ENCODE measurements at regions not wholly inside any gene's neighbourhood (a gene's known extent, or its start where the extent isn't known, plus 50 kb on each side); places are given as distances from the start of the nearest gene placed in this dataset.

DNA sequence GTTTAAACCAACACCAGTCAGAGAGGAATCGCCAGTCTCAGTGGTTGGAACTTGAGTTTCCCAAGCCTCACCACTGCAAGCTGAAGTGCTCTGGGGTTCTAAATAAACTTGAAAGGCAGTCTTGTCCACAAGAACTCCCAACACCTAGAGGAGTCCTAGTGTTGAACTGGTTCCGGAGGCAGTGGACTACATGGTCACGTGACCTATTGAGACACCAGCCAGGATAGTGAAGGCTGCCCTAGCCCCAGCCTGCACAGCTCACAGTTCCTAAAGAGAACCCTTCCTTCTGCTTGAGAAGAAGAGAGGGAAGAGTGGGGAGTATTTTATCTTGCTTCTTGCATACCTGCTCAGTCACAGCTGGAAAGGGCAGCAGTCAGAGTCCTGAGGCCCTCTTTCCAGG, 1012.7 kb upstream of the ADGRL3 start:
- ChIA-PET CTCF (no interaction called here), POLR2A (no interaction called here)

More for the DNA sequence above, 1012.7 kb upstream of the ADGRL3 start:
- Histone ChIP-seq H3K4me3 (replicated peaks in 1 of 3; ENCODE audit: insufficient read depth in 1 of 3, low read depth in 1 of 3, low read length in 3 of 3) (no peak overlapping the region), H3K27me3 (ENCODE audit: control insufficient read depth in 2 of 2, insufficient read depth in 2 of 2, low read length in 2 of 2) (no peaks in the 10 kb centered on the region), H3K4me1 (ENCODE audit: control insufficient read depth, extremely low read depth, insufficient read depth, low read length) (no peaks in the 10 kb centered on the region), H3K9me3 (replicated peaks; ENCODE audit: control insufficient read depth, insufficient read depth, low read length) (no peaks in the 10 kb centered on the region), H2AFZ (ENCODE audit: low read depth, low read length) (no peak overlapping the region), H3K36me3 (ENCODE audit: control insufficient read depth in 2 of 2, extremely low read depth in 1 of 2, insufficient read depth in 2 of 2, low read length in 2 of 2) (no peaks in the 10 kb centered on the region), H3K27ac (ENCODE audit: insufficient read depth, low read depth, low read length) (no peak overlapping the region), H3K4me2 (ENCODE audit: insufficient read depth, low read length) (no peak overlapping the region), H4K20me1 (replicated peaks; ENCODE audit: control insufficient read depth, extremely low read depth, insufficient read depth, low read length) (no peaks in the 10 kb centered on the region), H3K79me2 (ENCODE audit: control insufficient read depth, insufficient read depth, low read length) (no peaks in the 10 kb centered on the region), H3K9me1 (replicated peaks; ENCODE audit: control insufficient read depth, extremely low read depth, insufficient read depth, low read length) (no peaks in the 10 kb centered on the region), H3K9ac (replicated peaks; ENCODE audit: extremely low read depth, insufficient read depth, low read length) (no peak overlapping the region)
- FAIRE-seq (no peak), DNase-seq (ENCODE audit: low read depth, low spot score) (no peak)
- intact Hi-C loops (cut with micrococcal nuclease): no loop called here
- dilution Hi-C loops (cut with MboI; ENCODE audit: extremely low pct_ligation_motif_present, low sequenced_read_pairs): no loop called here
- BruUV-seq (replicated peaks): no TSS peak
- TF ChIP-seq, protein P1, sequence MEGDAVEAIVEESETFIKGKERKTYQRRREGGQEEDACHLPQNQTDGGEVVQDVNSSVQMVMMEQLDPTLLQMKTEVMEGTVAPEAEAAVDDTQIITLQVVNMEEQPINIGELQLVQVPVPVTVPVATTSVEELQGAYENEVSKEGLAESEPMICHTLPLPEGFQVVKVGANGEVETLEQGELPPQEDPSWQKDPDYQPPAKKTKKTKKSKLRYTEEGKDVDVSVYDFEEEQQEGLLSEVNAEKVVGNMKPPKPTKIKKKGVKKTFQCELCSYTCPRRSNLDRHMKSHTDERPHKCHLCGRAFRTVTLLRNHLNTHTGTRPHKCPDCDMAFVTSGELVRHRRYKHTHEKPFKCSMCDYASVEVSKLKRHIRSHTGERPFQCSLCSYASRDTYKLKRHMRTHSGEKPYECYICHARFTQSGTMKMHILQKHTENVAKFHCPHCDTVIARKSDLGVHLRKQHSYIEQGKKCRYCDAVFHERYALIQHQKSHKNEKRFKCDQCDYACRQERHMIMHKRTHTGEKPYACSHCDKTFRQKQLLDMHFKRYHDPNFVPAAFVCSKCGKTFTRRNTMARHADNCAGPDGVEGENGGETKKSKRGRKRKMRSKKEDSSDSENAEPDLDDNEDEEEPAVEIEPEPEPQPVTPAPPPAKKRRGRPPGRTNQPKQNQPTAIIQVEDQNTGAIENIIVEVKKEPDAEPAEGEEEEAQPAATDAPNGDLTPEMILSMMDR (IDR thresholded peaks at IDR 0.05; ENCODE audit: extremely low read depth in 1 of 2, insufficient read depth in 1 of 2, low read depth in 1 of 2, low read length in 2 of 2): no peak
- TF ChIP-seq FOS (IDR thresholded peaks at IDR 0.05; ENCODE audit: borderline replicate concordance, insufficient read depth, low read length) (no peak), POLR2A (IDR thresholded peaks at IDR 0.05; ENCODE audit: low read depth, low read length) (no peak), MYC (IDR thresholded peaks at IDR 0.05; ENCODE audit: low read depth, low read length) (no peak), POLR2AphosphoS5 (IDR thresholded peaks at IDR 0.05; ENCODE audit: insufficient read depth, low read depth, low read length) (no peak), GATA2 (IDR thresholded peaks at IDR 0.05; ENCODE audit: insufficient read depth, insufficient read length, low read depth, low read length) (no peak), EZH2 (IDR thresholded peaks at IDR 0.05; ENCODE audit: borderline replicate concordance, low read depth, low read length, severe bottlenecking) (no peak), JUN (IDR thresholded peaks at IDR 0.05; ENCODE audit: borderline replicate concordance, insufficient read depth, insufficient read length, low read depth) (no peak)
- TF ChIP-seq, protein P2, sequence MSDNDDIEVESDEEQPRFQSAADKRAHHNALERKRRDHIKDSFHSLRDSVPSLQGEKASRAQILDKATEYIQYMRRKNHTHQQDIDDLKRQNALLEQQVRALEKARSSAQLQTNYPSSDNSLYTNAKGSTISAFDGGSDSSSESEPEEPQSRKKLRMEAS (IDR thresholded peaks at IDR 0.05; ENCODE audit: insufficient read depth, insufficient read length): no peak
